ENCODE measurements at regions not wholly inside any gene's neighbourhood (a gene's known extent, or its start where the extent isn't known, plus 50 kb on each side); places are given as distances from the start of the nearest gene placed in this dataset.

DNA sequence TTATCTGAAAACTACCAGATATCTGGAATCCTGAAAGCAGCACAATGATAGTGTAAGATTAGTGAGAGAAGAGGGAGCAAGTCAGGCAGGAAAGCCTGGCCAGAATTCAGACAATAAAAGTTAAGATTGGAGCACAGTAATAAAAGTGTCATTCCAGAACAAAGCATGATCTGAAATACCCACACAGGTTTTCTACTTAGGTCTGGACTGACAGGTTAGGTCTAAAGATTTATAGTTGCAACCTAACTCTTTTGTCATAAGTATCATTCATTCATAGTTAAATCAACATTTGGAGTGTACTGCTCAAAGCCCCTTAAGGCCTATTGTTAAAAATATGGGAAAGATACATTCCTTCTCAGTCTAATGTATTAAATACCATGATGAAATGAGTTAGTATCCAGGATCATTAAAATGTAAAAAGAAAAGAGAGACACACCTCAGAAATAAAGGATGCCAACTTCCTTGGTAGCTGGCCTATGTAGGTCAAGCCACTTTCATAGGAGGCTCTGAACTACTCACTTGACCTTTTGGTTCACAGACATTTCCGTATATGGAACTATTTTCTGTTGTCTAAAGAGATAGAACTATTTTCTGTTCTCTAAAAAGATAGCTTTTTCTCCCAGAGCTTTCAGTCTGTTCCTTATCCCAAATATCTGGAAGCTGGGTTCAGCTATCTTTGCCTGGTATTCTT lies 105.2 kb downstream of the FAS start (continued):
- TF ChIP-seq, protein P1, sequence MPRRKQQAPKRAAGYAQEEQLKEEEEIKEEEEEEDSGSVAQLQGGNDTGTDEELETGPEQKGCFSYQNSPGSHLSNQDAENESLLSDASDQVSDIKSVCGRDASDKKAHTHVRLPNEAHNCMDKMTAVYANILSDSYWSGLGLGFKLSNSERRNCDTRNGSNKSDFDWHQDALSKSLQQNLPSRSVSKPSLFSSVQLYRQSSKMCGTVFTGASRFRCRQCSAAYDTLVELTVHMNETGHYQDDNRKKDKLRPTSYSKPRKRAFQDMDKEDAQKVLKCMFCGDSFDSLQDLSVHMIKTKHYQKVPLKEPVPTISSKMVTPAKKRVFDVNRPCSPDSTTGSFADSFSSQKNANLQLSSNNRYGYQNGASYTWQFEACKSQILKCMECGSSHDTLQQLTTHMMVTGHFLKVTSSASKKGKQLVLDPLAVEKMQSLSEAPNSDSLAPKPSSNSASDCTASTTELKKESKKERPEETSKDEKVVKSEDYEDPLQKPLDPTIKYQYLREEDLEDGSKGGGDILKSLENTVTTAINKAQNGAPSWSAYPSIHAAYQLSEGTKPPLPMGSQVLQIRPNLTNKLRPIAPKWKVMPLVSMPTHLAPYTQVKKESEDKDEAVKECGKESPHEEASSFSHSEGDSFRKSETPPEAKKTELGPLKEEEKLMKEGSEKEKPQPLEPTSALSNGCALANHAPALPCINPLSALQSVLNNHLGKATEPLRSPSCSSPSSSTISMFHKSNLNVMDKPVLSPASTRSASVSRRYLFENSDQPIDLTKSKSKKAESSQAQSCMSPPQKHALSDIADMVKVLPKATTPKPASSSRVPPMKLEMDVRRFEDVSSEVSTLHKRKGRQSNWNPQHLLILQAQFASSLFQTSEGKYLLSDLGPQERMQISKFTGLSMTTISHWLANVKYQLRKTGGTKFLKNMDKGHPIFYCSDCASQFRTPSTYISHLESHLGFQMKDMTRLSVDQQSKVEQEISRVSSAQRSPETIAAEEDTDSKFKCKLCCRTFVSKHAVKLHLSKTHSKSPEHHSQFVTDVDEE (CRISPR knock-in tag; IDR thresholded peaks at IDR 0.05), result no peak
- TF ChIP-seq ARNTL (CRISPR knock-in tag; IDR thresholded peaks at IDR 0.05; ENCODE audit: borderline replicate concordance, low read depth) (no peak), GLIS3 (CRISPR knock-in tag; IDR thresholded peaks at IDR 0.05) (no peak), ZNF8 (CRISPR knock-in tag; IDR thresholded peaks at IDR 0.05) (no peak), ESRRG (CRISPR knock-in tag; IDR thresholded peaks at IDR 0.05) (no peak), PPARA (CRISPR knock-in tag; IDR thresholded peaks at IDR 0.05; ENCODE audit: borderline replicate concordance) (no peak)

DNA sequence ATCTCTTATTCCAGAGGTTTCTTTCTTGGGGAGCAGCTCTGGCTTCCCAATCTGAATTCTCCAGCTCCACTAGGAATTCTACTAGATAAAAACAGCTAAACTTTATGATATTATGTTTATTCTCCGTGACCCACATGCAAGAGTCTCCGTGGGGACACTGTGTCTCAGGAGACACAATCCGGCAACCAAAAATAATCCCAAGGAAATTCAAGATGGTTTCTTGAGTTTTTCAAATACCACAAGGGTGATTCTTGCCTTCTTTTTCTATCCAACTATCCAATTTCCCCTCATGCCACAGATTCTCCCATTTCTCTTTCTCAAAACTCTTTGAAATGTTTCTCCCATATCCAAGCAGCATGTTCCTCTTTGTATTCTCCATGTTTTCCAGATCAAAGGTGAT lies 103.1 kb downstream of the FAS start:
- ATAC-seq, result no peak
- TF ChIP-seq ISL1 (CRISPR knock-in tag; IDR thresholded peaks at IDR 0.05) (no peak), ZC3H10 (CRISPR knock-in tag; IDR thresholded peaks at IDR 0.05) (no peak), ZNF70 (CRISPR knock-in tag; IDR thresholded peaks at IDR 0.05) (no peak), ZFP30 (CRISPR knock-in tag; IDR thresholded peaks at IDR 0.05) (no peak), PATZ1 (CRISPR knock-in tag; IDR thresholded peaks at IDR 0.05; ENCODE audit: borderline replicate concordance) (no peak), RARB (CRISPR knock-in tag; IDR thresholded peaks at IDR 0.05) (no peak), ARNTL (CRISPR knock-in tag; IDR thresholded peaks at IDR 0.05; ENCODE audit: borderline replicate concordance, low read depth) (no peak), ZFP3 (CRISPR knock-in tag; IDR thresholded peaks at IDR 0.05) (no peak)
- TF ChIP-seq, protein P2, sequence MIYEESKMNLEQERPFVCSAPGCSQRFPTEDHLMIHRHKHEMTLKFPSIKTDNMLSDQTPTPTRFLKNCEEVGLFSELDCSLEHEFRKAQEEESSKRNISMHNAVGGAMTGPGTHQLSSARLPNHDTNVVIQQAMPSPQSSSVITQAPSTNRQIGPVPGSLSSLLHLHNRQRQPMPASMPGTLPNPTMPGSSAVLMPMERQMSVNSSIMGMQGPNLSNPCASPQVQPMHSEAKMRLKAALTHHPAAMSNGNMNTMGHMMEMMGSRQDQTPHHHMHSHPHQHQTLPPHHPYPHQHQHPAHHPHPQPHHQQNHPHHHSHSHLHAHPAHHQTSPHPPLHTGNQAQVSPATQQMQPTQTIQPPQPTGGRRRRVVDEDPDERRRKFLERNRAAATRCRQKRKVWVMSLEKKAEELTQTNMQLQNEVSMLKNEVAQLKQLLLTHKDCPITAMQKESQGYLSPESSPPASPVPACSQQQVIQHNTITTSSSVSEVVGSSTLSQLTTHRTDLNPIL (CRISPR knock-in tag; IDR thresholded peaks at IDR 0.05; ENCODE audit: low read depth), result no peak

GRCh38 chr10:89092981-89093380 lies 102.4 kb downstream of the FAS start:
- TF ChIP-seq POU6F1 (CRISPR knock-in tag; IDR thresholded peaks at IDR 0.05; ENCODE audit: borderline replicate concordance, low read depth) (no peak), ISL1 (CRISPR knock-in tag; IDR thresholded peaks at IDR 0.05) (no peak), PATZ1 (CRISPR knock-in tag; IDR thresholded peaks at IDR 0.05; ENCODE audit: borderline replicate concordance) (no peak), ZNF8 (CRISPR knock-in tag; IDR thresholded peaks at IDR 0.05) (no peak), TCF4 (CRISPR knock-in tag; IDR thresholded peaks at IDR 0.05; ENCODE audit: borderline replicate concordance) (no peak), RARB (CRISPR knock-in tag; IDR thresholded peaks at IDR 0.05) (no peak), GLIS3 (CRISPR knock-in tag; IDR thresholded peaks at IDR 0.05) (no peak), ZFP3 (CRISPR knock-in tag; IDR thresholded peaks at IDR 0.05) (no peak), ZC3H10 (CRISPR knock-in tag; IDR thresholded peaks at IDR 0.05) (no peak), ZFP30 (CRISPR knock-in tag; IDR thresholded peaks at IDR 0.05) (no peak), ARNTL (CRISPR knock-in tag; IDR thresholded peaks at IDR 0.05; ENCODE audit: borderline replicate concordance, low read depth) (no peak), BACH2 (CRISPR knock-in tag; IDR thresholded peaks at IDR 0.05; ENCODE audit: borderline replicate concordance) (no peak), ZNF565 (CRISPR knock-in tag; conservative IDR thresholded peaks at IDR 0.05; ENCODE audit: low read depth) (no peak), PPARA (CRISPR knock-in tag; IDR thresholded peaks at IDR 0.05; ENCODE audit: borderline replicate concordance) (no peak), TOX (CRISPR knock-in tag; IDR thresholded peaks at IDR 0.05; ENCODE audit: borderline replicate concordance) (no peak)
- no peak for ATAC-seq

Data from SK-N-SH treated with all-trans-retinoic acid at 6 μM for 48 hours (cell line).